ENCODE measurements at regions not wholly inside any gene's neighbourhood (a gene's known extent, or its start where the extent isn't known, plus 50 kb on each side); places are given as distances from the start of the nearest gene placed in this dataset.
A peak's percentile ranks its signal among the peaks of the same experiment; 100 is the strongest.

DNA sequence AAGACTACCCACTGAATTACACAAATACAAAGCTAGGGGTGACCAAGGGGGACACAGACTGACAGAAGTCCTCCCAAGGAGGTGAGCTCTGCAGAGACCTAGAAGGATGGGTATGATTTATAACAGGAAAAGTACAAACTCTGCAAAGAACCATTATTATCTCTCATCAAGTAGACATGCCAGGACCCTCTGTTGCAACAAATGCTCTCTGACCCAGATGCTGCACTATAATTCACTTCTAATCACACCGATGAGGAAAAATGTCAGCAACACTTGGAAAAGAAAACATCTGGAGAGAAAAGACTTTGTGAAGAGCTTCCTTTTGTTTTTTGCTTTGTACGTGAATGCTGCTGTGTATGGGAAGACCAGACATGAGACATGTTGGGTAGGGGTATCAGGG, 178.3 kb upstream of the PDE1C start:
- no peak overlapping the region for H4K91ac ChIP-seq (ENCODE audit: low read length)
- H2AFZ ChIP-seq (ENCODE audit: low read depth, low read length) = no peak overlapping the region
- no peak overlapping the region for H4K8ac ChIP-seq (ENCODE audit: low read length)
- H3K9me3 ChIP-seq (ENCODE audit: control insufficient read depth, low read length) = no peaks in the 10 kb centered on the region
- H3K36me3 ChIP-seq (ENCODE audit: control insufficient read depth in 1 of 2, insufficient read depth in 2 of 2, low read depth in 1 of 2, low read length in 2 of 2) = no peaks in the 10 kb centered on the region
- H3K27ac ChIP-seq (ENCODE audit: low read length, poor library complexity, severe bottlenecking) = no peak overlapping the region
- DNase-seq = no peak
- H3K23ac ChIP-seq (ENCODE audit: low read length in 2 of 2) = no peak overlapping the region
- no peak overlapping the region for H2AK5ac ChIP-seq (ENCODE audit: low read length, severe bottlenecking)
- H3K4me3 ChIP-seq (ENCODE audit: insufficient read depth in 1 of 2, low read depth in 1 of 2, low read length in 2 of 2) = no peak overlapping the region
- no peak overlapping the region for H3K4ac ChIP-seq (ENCODE audit: low read depth in 1 of 2, low read length in 2 of 2)
- H3K27me3 ChIP-seq (ENCODE audit: control insufficient read depth in 1 of 2, insufficient read depth in 1 of 2, low read length in 2 of 2) = peaks cover 0 to 26% of the 10 kb centered on the region in 2 experiments
- H3K4me1 ChIP-seq (ENCODE audit: control insufficient read depth, insufficient read depth, low read depth, low read length) = no peaks in the 10 kb centered on the region
- H2BK5ac ChIP-seq (ENCODE audit: low read depth, low read length, poor library complexity, severe bottlenecking) = no peak overlapping the region
- 20% methylated on average over 2 of the region's 2 CpGs for WGBS
- H2BK12ac ChIP-seq (ENCODE audit: low read length in 2 of 2) = no peak overlapping the region
- H2BK15ac ChIP-seq (ENCODE audit: low read depth, poor library complexity, severe bottlenecking) = no peak overlapping the region
- no peak overlapping the region for H3K18ac ChIP-seq (ENCODE audit: low read depth in 1 of 2, low read length in 2 of 2)
- H2BK120ac ChIP-seq (ENCODE audit: low read depth, low read length) = no peak overlapping the region
- no peaks in the 10 kb centered on the region for H3K79me1 ChIP-seq (replicated peaks; ENCODE audit: low read length, poor library complexity, severe bottlenecking)
- no peak overlapping the region for H3K4me2 ChIP-seq (ENCODE audit: low read length, poor library complexity, severe bottlenecking)
- H3K9ac ChIP-seq (ENCODE audit: low read length) = no peak overlapping the region
- H3K14ac ChIP-seq (ENCODE audit: low read length in 2 of 2) = no peak overlapping the region

DNA sequence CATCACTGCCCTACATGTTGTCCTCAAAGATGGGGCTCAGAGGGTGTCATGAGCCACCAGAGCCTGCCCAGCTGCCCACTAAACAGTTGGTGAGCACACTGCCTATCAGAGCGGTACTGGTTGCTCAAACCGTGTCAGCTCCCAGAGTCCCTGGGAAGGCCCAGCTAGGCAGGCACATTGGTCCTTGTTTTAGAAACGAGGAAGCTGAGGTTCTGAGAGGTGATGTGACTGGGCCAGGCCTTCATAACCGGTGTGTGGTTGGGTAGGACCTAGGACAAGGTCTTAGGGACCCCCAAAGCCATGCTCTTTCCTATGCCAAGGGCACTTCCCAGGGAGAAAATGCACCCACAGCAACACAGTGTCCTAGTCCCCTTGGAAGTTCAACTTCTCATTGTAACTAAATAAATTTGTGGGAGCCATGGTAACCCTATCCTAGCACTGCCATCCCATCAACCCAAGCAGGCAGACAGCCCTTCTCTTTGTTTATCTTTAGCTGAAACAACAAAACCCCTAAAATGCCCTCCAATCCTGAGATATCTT, 174.7 kb upstream of the PDE1C start:
- no peaks in the 10 kb centered on the region for H3K79me1 ChIP-seq (replicated peaks; ENCODE audit: low read length, poor library complexity, severe bottlenecking)

GRCh38 chr7:32243687-32244290, 173.6 kb upstream of the PDE1C start:
- no peaks in the 10 kb centered on the region for H3K36me3 ChIP-seq (ENCODE audit: control insufficient read depth in 1 of 2, insufficient read depth in 2 of 2, low read depth in 1 of 2, low read length in 2 of 2)
- H3K9ac ChIP-seq (ENCODE audit: low read length) = no peak overlapping the region
- no peaks in the 10 kb centered on the region for H3K79me1 ChIP-seq (replicated peaks; ENCODE audit: low read length, poor library complexity, severe bottlenecking)
- no peak overlapping the region for H2BK120ac ChIP-seq (ENCODE audit: low read depth, low read length)
- peaks cover 0 to 24% of the 10 kb centered on the region in 2 experiments for H3K27me3 ChIP-seq (ENCODE audit: control insufficient read depth in 1 of 2, insufficient read depth in 1 of 2, low read length in 2 of 2)
- H3K27ac ChIP-seq (ENCODE audit: low read length, poor library complexity, severe bottlenecking) = no peak overlapping the region
- H3K14ac ChIP-seq (ENCODE audit: low read length in 2 of 2) = no peak overlapping the region
- H2BK5ac ChIP-seq (ENCODE audit: low read depth, low read length, poor library complexity, severe bottlenecking) = no peak overlapping the region
- no peak overlapping the region for H2AFZ ChIP-seq (ENCODE audit: low read depth, low read length)
- H4K8ac ChIP-seq (ENCODE audit: low read length) = no peak overlapping the region
- peak; percentile 0 for DNase-seq
- no peak overlapping the region for H3K4me2 ChIP-seq (ENCODE audit: low read length, poor library complexity, severe bottlenecking)
- H3K4ac ChIP-seq (ENCODE audit: low read depth in 1 of 2, low read length in 2 of 2) = no peak overlapping the region
- H4K91ac ChIP-seq (ENCODE audit: low read length) = no peak overlapping the region
- no peaks in the 10 kb centered on the region for H3K9me3 ChIP-seq (ENCODE audit: control insufficient read depth, low read length)
- no peak overlapping the region for H2AK5ac ChIP-seq (ENCODE audit: low read length, severe bottlenecking)
- no peaks in the 10 kb centered on the region for H3K4me1 ChIP-seq (ENCODE audit: control insufficient read depth, insufficient read depth, low read depth, low read length)
- H3K23ac ChIP-seq (ENCODE audit: low read length in 2 of 2) = no peak overlapping the region
- H2BK15ac ChIP-seq (ENCODE audit: low read depth, poor library complexity, severe bottlenecking) = no peak overlapping the region
- H3K18ac ChIP-seq (ENCODE audit: low read depth in 1 of 2, low read length in 2 of 2) = no peak overlapping the region
- no peak overlapping the region for H3K4me3 ChIP-seq (ENCODE audit: insufficient read depth in 1 of 2, low read depth in 1 of 2, low read length in 2 of 2)
- WGBS = 70% methylated on average over 2 of the region's 3 CpGs
- no peak overlapping the region for H2BK12ac ChIP-seq (ENCODE audit: low read length in 2 of 2)

More for the DNA sequence above, 174.7 kb upstream of the PDE1C start:
- H3K36me3 ChIP-seq (ENCODE audit: control insufficient read depth in 1 of 2, insufficient read depth in 2 of 2, low read depth in 1 of 2, low read length in 2 of 2) = no peaks in the 10 kb centered on the region
- no peak overlapping the region for H3K4ac ChIP-seq (ENCODE audit: low read depth in 1 of 2, low read length in 2 of 2)
- no peak overlapping the region for H2BK15ac ChIP-seq (ENCODE audit: low read depth, poor library complexity, severe bottlenecking)
- H3K14ac ChIP-seq (ENCODE audit: low read length in 2 of 2) = no peak overlapping the region
- no peak overlapping the region for H4K8ac ChIP-seq (ENCODE audit: low read length)
- no peak overlapping the region for H2BK120ac ChIP-seq (ENCODE audit: low read depth, low read length)
- no peaks in the 10 kb centered on the region for H3K4me1 ChIP-seq (ENCODE audit: control insufficient read depth, insufficient read depth, low read depth, low read length)
- H3K9ac ChIP-seq (ENCODE audit: low read length) = no peak overlapping the region
- no peak overlapping the region for H3K27ac ChIP-seq (ENCODE audit: low read length, poor library complexity, severe bottlenecking)
- no peak overlapping the region for H3K23ac ChIP-seq (ENCODE audit: low read length in 2 of 2)
- no peak overlapping the region for H2AFZ ChIP-seq (ENCODE audit: low read depth, low read length)
- H2AK5ac ChIP-seq (ENCODE audit: low read length, severe bottlenecking) = no peak overlapping the region
- no peak overlapping the region for H3K4me2 ChIP-seq (ENCODE audit: low read length, poor library complexity, severe bottlenecking)
- no peak overlapping the region for H4K91ac ChIP-seq (ENCODE audit: low read length)
- H3K4me3 ChIP-seq (ENCODE audit: insufficient read depth in 1 of 2, low read depth in 1 of 2, low read length in 2 of 2) = no peak overlapping the region
- no peak overlapping the region for H2BK12ac ChIP-seq (ENCODE audit: low read length in 2 of 2)
- H3K9me3 ChIP-seq (ENCODE audit: control insufficient read depth, low read length) = no peaks in the 10 kb centered on the region
- DNase-seq = no peak
- H3K18ac ChIP-seq (ENCODE audit: low read depth in 1 of 2, low read length in 2 of 2) = no peak overlapping the region
- no peak overlapping the region for H2BK5ac ChIP-seq (ENCODE audit: low read depth, low read length, poor library complexity, severe bottlenecking)
- H3K27me3 ChIP-seq (ENCODE audit: control insufficient read depth in 1 of 2, insufficient read depth in 1 of 2, low read length in 2 of 2) = peaks cover 0 to 30% of the 10 kb centered on the region in 2 experiments
- WGBS = 60% methylated on average over 4 of the region's 4 CpGs

DNA sequence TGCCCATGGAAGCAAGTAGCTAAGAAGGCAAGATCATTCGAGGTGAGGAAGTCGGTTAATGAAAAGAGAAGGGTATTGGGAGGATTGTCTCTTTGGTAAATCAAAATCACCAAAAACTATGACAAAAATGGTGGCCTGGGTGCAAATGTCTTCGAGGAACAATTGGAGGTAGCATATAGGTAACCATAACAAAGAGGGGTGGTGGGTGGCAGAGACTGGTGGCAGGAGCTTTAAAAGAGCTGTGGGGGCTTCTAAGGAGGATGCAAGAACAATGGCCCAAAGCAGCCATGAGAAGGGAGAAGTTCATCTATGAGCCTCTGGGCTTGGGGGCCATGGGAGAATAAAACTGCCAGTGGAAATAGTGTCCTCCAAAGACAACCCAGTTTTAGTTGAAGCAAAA, 172.2 kb upstream of the PDE1C start:
- Histone ChIP-seq H3K27ac (ENCODE audit: low read length, poor library complexity, severe bottlenecking) (no peak overlapping the region), H3K9me3 (ENCODE audit: control insufficient read depth, low read length) (no peaks in the 10 kb centered on the region), H2BK12ac (ENCODE audit: low read length in 2 of 2) (no peak overlapping the region), H2BK120ac (ENCODE audit: low read depth, low read length) (no peak overlapping the region), H4K91ac (ENCODE audit: low read length) (no peak overlapping the region), H3K14ac (ENCODE audit: low read length in 2 of 2) (no peak overlapping the region), H3K4me2 (ENCODE audit: low read length, poor library complexity, severe bottlenecking) (no peak overlapping the region), H3K36me3 (ENCODE audit: control insufficient read depth in 1 of 2, insufficient read depth in 2 of 2, low read depth in 1 of 2, low read length in 2 of 2) (no peaks in the 10 kb centered on the region), H3K79me1 (replicated peaks; ENCODE audit: low read length, poor library complexity, severe bottlenecking) (no peaks in the 10 kb centered on the region), H3K4me1 (ENCODE audit: control insufficient read depth, insufficient read depth, low read depth, low read length) (no peaks in the 10 kb centered on the region), H3K4ac (ENCODE audit: low read depth in 1 of 2, low read length in 2 of 2) (no peak overlapping the region), H2AK5ac (ENCODE audit: low read length, severe bottlenecking) (no peak overlapping the region), H3K4me3 (ENCODE audit: insufficient read depth in 1 of 2, low read depth in 1 of 2, low read length in 2 of 2) (no peak overlapping the region), H2AFZ (ENCODE audit: low read depth, low read length) (no peak overlapping the region), H3K23ac (ENCODE audit: low read length in 2 of 2) (no peak overlapping the region), H2BK15ac (ENCODE audit: low read depth, poor library complexity, severe bottlenecking) (no peak overlapping the region), H3K18ac (ENCODE audit: low read depth in 1 of 2, low read length in 2 of 2) (no peak overlapping the region), H3K27me3 (ENCODE audit: control insufficient read depth in 1 of 2, insufficient read depth in 1 of 2, low read length in 2 of 2) (peaks cover 0 to 21% of the 10 kb centered on the region in 2 experiments), H2BK5ac (ENCODE audit: low read depth, low read length, poor library complexity, severe bottlenecking) (no peak overlapping the region), H4K8ac (ENCODE audit: low read length) (no peak overlapping the region), H3K9ac (ENCODE audit: low read length) (no peak overlapping the region)
- no peak for DNase-seq
- WGBS = 27% methylated on average over 3 of the region's 3 CpGs
